Activated CD4-positive, alpha-beta memory T cell treated with anti-CD3 and anti-CD28 coated beads, Interleukin-2, amount 10 ng/mL, durations not matched to agents 7 days and 5 days (primary cell): ENCODE measurements at regions not wholly inside any gene's neighbourhood (a gene's known extent, or its start where the extent isn't known, plus 50 kb on each side); places are given as distances from the start of the nearest gene placed in this dataset.

ENCODE experiments used
- CTCF ChIA-PET: fragments of 350-600 bp; sonication (Branson Sonifier 250); formaldehyde crosslinking; loops from one replicate; lab custom pipeline; 2021; ENCODE audit warnings: antibody characterized with exemption, inconsistent platforms; lab: Charles Lee
- POLR2A ChIA-PET: fragments of 350-600 bp; sonication (Branson Sonifier 250); formaldehyde crosslinking; loops from one replicate; lab custom pipeline; 2021; ENCODE audit warnings: antibody characterized with exemption; lab: Charles Lee
- DNase-seq: peaks from one replicate; pipeline ENCODE4 v3.0.0-alpha.2; 2020
- H3K27ac Mint-ChIP-seq: one replicate; pipeline ENCODE4 v1.8.0; 2021; ENCODE audit warnings: mild to moderate bottlenecking, mixed read lengths
- H3K27me3 Mint-ChIP-seq: one replicate; pipeline ENCODE4 v1.8.0; 2021; ENCODE audit warnings: mixed read lengths
- H3K36me3 Mint-ChIP-seq: one replicate; pipeline ENCODE4 v1.8.0; 2021; ENCODE audit warnings: low read depth, mixed read lengths
- H3K4me1 Mint-ChIP-seq: one replicate; pipeline ENCODE4 v1.8.0; 2021; ENCODE audit warnings: mixed read lengths
- H3K4me3 Mint-ChIP-seq: one replicate; pipeline ENCODE4 v1.8.0; 2021; ENCODE audit warnings: mild to moderate bottlenecking, mixed read lengths
- H3K9me3 Mint-ChIP-seq: one replicate; pipeline ENCODE4 v1.8.0; 2021; ENCODE audit warnings: mixed read lengths

GRCh38 chr6:140966676-140967075 is 1166.0 kb upstream of the GJE1 start:
- POLR2A ChIA-PET, result no interaction called here
- CTCF ChIA-PET, result no interaction called here
- no peak overlapping the region for H3K27ac Mint-ChIP-seq

GRCh38 chr6:140960566-140960965 is 1172.2 kb upstream of the GJE1 start:
- Mint-ChIP-seq H3K27me3 (no peaks in the 10 kb centered on the region), H3K4me1 (no peaks in the 10 kb centered on the region), H3K36me3 (no peaks in the 10 kb centered on the region), H3K4me3 (no peak overlapping the region), H3K9me3 (no peaks in the 10 kb centered on the region), H3K27ac (no peak overlapping the region)
- POLR2A ChIA-PET, result no interaction called here
- CTCF ChIA-PET, result no interaction called here
- DNase-seq, result no peak

More at GRCh38 chr6:140966676-140967075, 1166.0 kb upstream of the GJE1 start:
- Mint-ChIP-seq H3K4me1 (no peaks in the 10 kb centered on the region), H3K9me3 (no peaks in the 10 kb centered on the region), H3K36me3 (no peaks in the 10 kb centered on the region), H3K27me3 (no peaks in the 10 kb centered on the region), H3K4me3 (no peak overlapping the region)
- no peak for DNase-seq

GRCh38 chr6:140957386-140957785 is 1175.3 kb upstream of the GJE1 start:
- Mint-ChIP-seq H3K27ac (no peak overlapping the region), H3K9me3 (no peaks in the 10 kb centered on the region), H3K27me3 (no peaks in the 10 kb centered on the region), H3K4me3 (no peak overlapping the region), H3K4me1 (no peaks in the 10 kb centered on the region), H3K36me3 (no peaks in the 10 kb centered on the region)
- DNase-seq, result no peak
- ChIA-PET CTCF (no interaction called here), POLR2A (no interaction called here)

GRCh38 chr6:140956571-140957369 is 1176.0 kb upstream of the GJE1 start:
- ChIA-PET CTCF (no interaction called here), POLR2A (no interaction called here)
- Mint-ChIP-seq H3K4me3 (no peak overlapping the region), H3K4me1 (no peaks in the 10 kb centered on the region), H3K36me3 (no peaks in the 10 kb centered on the region), H3K9me3 (no peaks in the 10 kb centered on the region), H3K27me3 (no peaks in the 10 kb centered on the region), H3K27ac (no peak overlapping the region)
- no peak for DNase-seq

GRCh38 chr6:140940251-140940925 is 1192.3 kb upstream of the GJE1 start:
- no peak overlapping the region for H3K4me3 Mint-ChIP-seq
- H3K4me1 Mint-ChIP-seq, result no peaks in the 10 kb centered on the region
- no peaks in the 10 kb centered on the region for H3K36me3 Mint-ChIP-seq
- ChIA-PET POLR2A (no interaction called here), CTCF (no interaction called here)
- peaks cover 7% of the 10 kb centered on the region for H3K9me3 Mint-ChIP-seq
- no peak overlapping the region for H3K27ac Mint-ChIP-seq
- DNase-seq, result no peak
- no peaks in the 10 kb centered on the region for H3K27me3 Mint-ChIP-seq

- no peak for DNase-seq
- Mint-ChIP-seq H3K4me3 (no peak overlapping the region), H3K27ac (no peak overlapping the region), H3K36me3 (no peaks in the 10 kb centered on the region), H3K27me3 (no peaks in the 10 kb centered on the region), H3K9me3 (no peaks in the 10 kb centered on the region), H3K4me1 (no peaks in the 10 kb centered on the region)
- ChIA-PET CTCF (interaction anchor here (1.5 kb wide), 1 partner anchor 9 kb away, joined by 3 read pairs; no protein-coding TSS in a partner anchor), POLR2A (no interaction called here)
These were observed 1199.8 kb upstream of the GJE1 start for GRCh38 chr6:140932909-140933308.

DNA sequence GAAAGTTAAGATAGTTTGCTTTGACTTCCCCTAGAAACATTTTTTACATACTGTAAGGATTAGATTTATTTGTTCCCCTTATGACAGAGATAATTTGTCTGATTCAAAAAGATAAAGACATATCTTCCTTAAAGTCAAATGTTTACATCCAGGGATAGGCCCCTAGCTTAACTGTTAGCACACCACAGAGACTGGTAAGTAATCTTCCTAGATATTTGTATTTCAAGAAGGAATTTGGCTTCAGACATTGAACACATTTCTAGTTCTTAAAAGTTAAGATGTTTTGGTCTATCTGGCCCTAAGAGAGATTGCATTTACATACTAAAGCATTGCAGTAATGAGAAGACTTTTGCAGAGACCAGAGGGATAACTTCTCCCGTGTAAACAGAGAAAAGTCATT is 1201.1 kb upstream of the GJE1 start:
- no peaks in the 10 kb centered on the region for H3K36me3 Mint-ChIP-seq
- H3K4me3 Mint-ChIP-seq, result no peak overlapping the region
- no peaks in the 10 kb centered on the region for H3K9me3 Mint-ChIP-seq
- ChIA-PET CTCF (no interaction called here), POLR2A (no interaction called here)
- H3K4me1 Mint-ChIP-seq, result no peaks in the 10 kb centered on the region
- H3K27me3 Mint-ChIP-seq, result no peaks in the 10 kb centered on the region
- H3K27ac Mint-ChIP-seq, result no peak overlapping the region
- DNase-seq, result no peak

GRCh38 chr6:140929121-140929520 is 1203.6 kb upstream of the GJE1 start:
- POLR2A ChIA-PET, result no interaction called here
- H3K36me3 Mint-ChIP-seq, result no peaks in the 10 kb centered on the region

DNA sequence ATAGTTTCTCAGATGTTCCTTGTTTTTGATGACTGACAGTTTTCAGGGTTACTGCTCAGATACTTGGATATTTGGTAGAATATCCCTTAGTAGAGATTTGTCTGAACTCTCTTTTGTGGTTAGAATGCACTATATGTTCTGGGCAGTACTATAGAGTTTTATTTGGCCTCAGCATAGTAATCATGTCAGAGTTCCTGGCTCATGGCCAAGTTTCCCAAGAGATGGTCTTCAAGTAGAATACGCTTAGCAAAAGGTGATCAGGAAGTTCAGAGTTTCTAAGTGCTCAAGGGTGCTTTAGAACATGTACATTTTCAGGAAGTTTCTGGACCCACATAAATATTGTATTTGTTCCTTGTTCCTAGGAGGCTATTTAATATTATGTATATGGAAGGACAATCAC is 1209.7 kb upstream of the GJE1 start:
- no peak for DNase-seq
- no peaks in the 10 kb centered on the region for H3K9me3 Mint-ChIP-seq

More at GRCh38 chr6:140929121-140929520, 1203.6 kb upstream of the GJE1 start:
- CTCF ChIA-PET, result no interaction called here
- no peak for DNase-seq
- Mint-ChIP-seq H3K27me3 (no peaks in the 10 kb centered on the region), H3K4me1 (no peaks in the 10 kb centered on the region), H3K9me3 (no peaks in the 10 kb centered on the region), H3K4me3 (no peak overlapping the region), H3K27ac (no peak overlapping the region)

DNA sequence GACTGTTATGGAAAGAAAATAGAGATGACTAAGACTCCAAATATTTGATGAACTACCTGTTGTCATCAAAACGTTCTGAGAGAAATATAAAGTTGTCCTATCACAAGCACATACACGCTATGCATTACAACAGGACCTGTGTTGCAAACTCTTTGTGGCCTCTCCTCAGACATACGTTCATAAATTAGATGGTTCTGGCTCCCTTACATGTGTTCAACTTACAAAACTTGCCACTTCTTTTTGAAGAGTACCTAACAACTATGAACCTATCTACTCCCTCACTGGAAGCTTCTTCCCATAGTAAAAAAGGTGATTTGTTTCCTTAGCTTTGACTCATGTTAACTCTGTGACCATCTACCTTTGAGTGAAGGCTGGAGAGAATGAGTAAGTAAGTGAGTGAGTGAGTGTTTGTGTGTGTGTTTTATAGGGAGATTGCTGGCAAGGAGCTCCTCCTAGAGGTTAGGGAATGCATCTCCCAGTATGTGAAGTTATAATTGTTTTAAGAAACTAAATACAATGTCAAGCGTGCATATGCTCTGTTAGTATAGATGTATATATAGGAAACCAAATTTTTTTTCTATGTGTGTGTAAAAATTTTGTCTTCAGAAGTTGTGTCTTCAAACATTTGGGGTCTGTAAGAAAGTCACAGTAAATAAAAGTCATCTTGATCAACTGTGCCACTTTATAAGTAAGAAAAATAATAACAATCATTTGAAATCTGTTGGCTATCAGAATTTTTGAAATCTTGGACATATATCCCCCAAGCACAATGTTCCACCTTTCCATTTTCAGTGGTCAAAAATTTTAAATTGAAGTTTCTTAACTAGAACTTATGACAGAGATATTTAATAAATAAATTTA is 1211.1 kb upstream of the GJE1 start:
- Mint-ChIP-seq H3K9me3 (no peaks in the 10 kb centered on the region), H3K4me3 (no peak overlapping the region), H3K27me3 (no peaks in the 10 kb centered on the region), H3K27ac (no peak overlapping the region), H3K4me1 (peaks cover 2% of the 10 kb centered on the region), H3K36me3 (no peaks in the 10 kb centered on the region)
- ChIA-PET POLR2A (no interaction called here), CTCF (no interaction called here)
- DNase-seq, result no peak

More for the DNA sequence above, 1209.7 kb upstream of the GJE1 start:
- Mint-ChIP-seq H3K36me3 (no peaks in the 10 kb centered on the region), H3K4me3 (no peak overlapping the region), H3K4me1 (peaks cover 2% of the 10 kb centered on the region), H3K27me3 (no peaks in the 10 kb centered on the region), H3K27ac (no peak overlapping the region)
- CTCF ChIA-PET, result no interaction called here
- POLR2A ChIA-PET, result no interaction called here

GRCh38 chr6:140917911-140918310 is 1214.8 kb upstream of the GJE1 start:
- Mint-ChIP-seq H3K4me1 (peaks cover 2% of the 10 kb centered on the region), H3K27me3 (no peaks in the 10 kb centered on the region), H3K36me3 (no peaks in the 10 kb centered on the region), H3K27ac (no peak overlapping the region), H3K9me3 (no peaks in the 10 kb centered on the region), H3K4me3 (no peak overlapping the region)
- ChIA-PET CTCF (no interaction called here), POLR2A (no interaction called here)
- no peak for DNase-seq

GRCh38 chr6:140915551-140915950 is 1217.2 kb upstream of the GJE1 start:
- Mint-ChIP-seq H3K4me3 (no peak overlapping the region), H3K27ac (no peak overlapping the region)

DNA sequence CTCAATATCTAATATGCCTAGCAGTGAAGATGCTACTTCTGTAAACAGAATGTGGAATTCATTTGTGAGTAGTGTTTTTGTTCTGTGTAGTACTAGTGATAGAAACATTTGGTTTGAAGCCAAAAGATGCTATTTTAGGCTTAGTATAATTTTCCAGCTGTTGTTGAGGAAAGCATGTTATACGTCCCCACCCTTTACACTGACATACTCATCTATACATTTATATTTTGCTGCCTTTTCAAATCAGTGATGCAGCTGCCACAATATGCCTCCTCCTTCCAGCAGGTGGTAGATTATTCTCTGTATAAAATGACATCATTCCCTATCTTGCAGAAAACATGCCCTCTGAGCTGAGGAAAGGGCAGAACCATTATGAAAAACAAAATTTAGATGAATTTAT is 1217.6 kb upstream of the GJE1 start:
- no peak overlapping the region for H3K27ac Mint-ChIP-seq
- no peaks in the 10 kb centered on the region for H3K9me3 Mint-ChIP-seq
- POLR2A ChIA-PET, result no interaction called here
- no peaks in the 10 kb centered on the region for H3K36me3 Mint-ChIP-seq
- CTCF ChIA-PET, result no interaction called here
- H3K4me1 Mint-ChIP-seq, result no peaks in the 10 kb centered on the region
- DNase-seq, result no peak
- H3K4me3 Mint-ChIP-seq, result no peak overlapping the region
- H3K27me3 Mint-ChIP-seq, result no peaks in the 10 kb centered on the region

More at GRCh38 chr6:140915551-140915950, 1217.2 kb upstream of the GJE1 start:
- DNase-seq, result no peak
- CTCF ChIA-PET, result no interaction called here
- no peaks in the 10 kb centered on the region for H3K9me3 Mint-ChIP-seq
- H3K27me3 Mint-ChIP-seq, result no peaks in the 10 kb centered on the region
- POLR2A ChIA-PET, result no interaction called here
- H3K4me1 Mint-ChIP-seq, result no peaks in the 10 kb centered on the region
- no peaks in the 10 kb centered on the region for H3K36me3 Mint-ChIP-seq
